HepG2 (cell line): ENCODE measurements at regions not wholly inside any gene's neighbourhood (a gene's known extent, or its start where the extent isn't known, plus 50 kb on each side); places are given as distances from the start of the nearest gene placed in this dataset.
"Not testable (repeated sequence)": the region's sequence is repeated elsewhere in the genome, so short reads cannot be mapped to it uniquely, and the experiment has no call there.

Experiments
- EP300 ChIP-seq, 3 experiments: sonication (generic) in 1 of 3; formaldehyde crosslinking in 1 of 3; IDR thresholded peaks; 2 replicates each; pipeline versions ENCODE4 v1.5.1 to v1.6.1; 2011 to 2020; ENCODE audit warnings: low read depth in 2 of 3, low read length in 2 of 3, borderline replicate concordance in 1 of 3, improper control_type of control experiment in 1 of 3, mild to moderate bottlenecking in 1 of 3, missing genetic modification reagents in 1 of 3, moderate library complexity in 1 of 3
- TEAD3 ChIP-seq: optimal IDR thresholded peaks from 2 replicates; pipeline ENCODE3; 2016; ENCODE audit warnings: borderline replicate concordance

- not testable (repeated sequence) for TF ChIP-seq EP300 (IDR thresholded peaks at IDR 0.05; ENCODE audit: low read depth in 2 of 2, low read length in 2 of 2); EP300 (CRISPR knock-in tag; IDR thresholded peaks at IDR 0.05; ENCODE audit: borderline replicate concordance); TEAD3 (CRISPR knock-in tag)
Observed at GRCh38 chr1:215409546-215409945, 157.6 kb upstream of the KCTD3 start.
